ENCODE measurements at regions not wholly inside any gene's neighbourhood (a gene's known extent, or its start where the extent isn't known, plus 50 kb on each side); places are given as distances from the start of the nearest gene placed in this dataset.

GRCh38 chr6:134534708-134535149 is 216.8 kb upstream of the SGK1 start:
- TF ChIP-seq CTCF (IDR thresholded peaks at IDR 0.05) (no peak), POLR2A (IDR thresholded peaks at IDR 0.05) (no peak)

Data from uterus (tissue), 2 donors.